HG02763 (cell line): ENCODE measurements at regions not wholly inside any gene's neighbourhood (a gene's known extent, or its start where the extent isn't known, plus 50 kb on each side); places are given as distances from the start of the nearest gene placed in this dataset.
"Not testable (repeated sequence)": the region's sequence is repeated elsewhere in the genome, so short reads cannot be mapped to it uniquely, and the experiment has no call there.

Source experiments
- ATAC-seq: cut with Tn5 transposase; IDR thresholded peaks from one replicate; pipeline ENCODE4 v1.9.1; 2021; ENCODE audit warnings: mild to moderate bottlenecking, moderate library complexity; ENCODE audit not compliant: unreplicated experiment

- no peak for ATAC-seq
Observed at GRCh38 chr2:16183345-16183744, 243.0 kb downstream of the MYCN start.

- ATAC-seq: no peak
Observed at GRCh38 chr2:16182841-16183240, 242.5 kb downstream of the MYCN start.

- not testable (repeated sequence) for ATAC-seq
Observed at GRCh38 chr2:16182311-16182815, 242.0 kb downstream of the MYCN start.

GRCh38 chr2:16181741-16182090 lies 241.4 kb downstream of the MYCN start:
- no peak for ATAC-seq

- no peak for ATAC-seq
Observed at GRCh38 chr2:16181062-16181740, 240.9 kb downstream of the MYCN start.

GRCh38 chr2:16180631-16181030 lies 240.3 kb downstream of the MYCN start:
- ATAC-seq: no peak

- ATAC-seq: no peak
Observed at GRCh38 chr2:16179701-16180416, 239.5 kb downstream of the MYCN start.

GRCh38 chr2:16178551-16179130 lies 238.3 kb downstream of the MYCN start:
- ATAC-seq: no peak

- no peak for ATAC-seq
Observed at GRCh38 chr2:16177671-16178180, 237.4 kb downstream of the MYCN start.

GRCh38 chr2:16176971-16177480 lies 236.7 kb downstream of the MYCN start:
- ATAC-seq: no peak

GRCh38 chr2:16175247-16175825 lies 235.0 kb downstream of the MYCN start:
- ATAC-seq: no peak

- no peak for ATAC-seq
Observed at GRCh38 chr2:16174693-16175045, 234.3 kb downstream of the MYCN start.

- ATAC-seq: no peak
Observed at GRCh38 chr2:16173893-16174692, 233.7 kb downstream of the MYCN start.

- ATAC-seq: no peak
Observed at GRCh38 chr2:16172324-16173175, 232.2 kb downstream of the MYCN start.

- no peak for ATAC-seq
Observed at GRCh38 chr2:16171425-16171920, 231.1 kb downstream of the MYCN start.

GRCh38 chr2:16170675-16171424 lies 230.5 kb downstream of the MYCN start:
- ATAC-seq: no peak

- no peak for ATAC-seq
Observed at GRCh38 chr2:16169381-16169960, 229.1 kb downstream of the MYCN start.

- ATAC-seq: no peak
Observed at GRCh38 chr2:16168506-16169264, 228.3 kb downstream of the MYCN start.
